Cardiac fibroblast (primary cell): ENCODE measurements at regions not wholly inside any gene's neighbourhood (a gene's known extent, or its start where the extent isn't known, plus 50 kb on each side); places are given as distances from the start of the nearest gene placed in this dataset.

Experiments
- DNase-seq, 2 donors: peaks; one replicate each; pipeline versions ENCODE4 v3.0.0 to v3.0.0-alpha.2; 2010; ENCODE audit warnings: low read depth in 2 of 2
- H3K4me3 ChIP-seq, 2 donors: replicated peaks in 1 of 2; 1 replicate in 1 of 2; 2 replicates in 1 of 2; pipeline ENCODE4 v1.5.1; 2011; ENCODE audit warnings: low read depth in 2 of 2, low read length in 2 of 2, mild to moderate bottlenecking in 2 of 2, moderate library complexity in 1 of 2
- TF ChIP-seq, protein P1 (sequence below): IDR thresholded peaks from one replicate; pipeline ENCODE4 v1.5.1; 2011; ENCODE audit warnings: low read depth, mild to moderate bottlenecking, low read length, inconsistent platforms

GRCh38 chrX:40283981-40284380, 186.2 kb upstream of the BCOR start:
- no peak for DNase-seq
- TF ChIP-seq, protein P1, sequence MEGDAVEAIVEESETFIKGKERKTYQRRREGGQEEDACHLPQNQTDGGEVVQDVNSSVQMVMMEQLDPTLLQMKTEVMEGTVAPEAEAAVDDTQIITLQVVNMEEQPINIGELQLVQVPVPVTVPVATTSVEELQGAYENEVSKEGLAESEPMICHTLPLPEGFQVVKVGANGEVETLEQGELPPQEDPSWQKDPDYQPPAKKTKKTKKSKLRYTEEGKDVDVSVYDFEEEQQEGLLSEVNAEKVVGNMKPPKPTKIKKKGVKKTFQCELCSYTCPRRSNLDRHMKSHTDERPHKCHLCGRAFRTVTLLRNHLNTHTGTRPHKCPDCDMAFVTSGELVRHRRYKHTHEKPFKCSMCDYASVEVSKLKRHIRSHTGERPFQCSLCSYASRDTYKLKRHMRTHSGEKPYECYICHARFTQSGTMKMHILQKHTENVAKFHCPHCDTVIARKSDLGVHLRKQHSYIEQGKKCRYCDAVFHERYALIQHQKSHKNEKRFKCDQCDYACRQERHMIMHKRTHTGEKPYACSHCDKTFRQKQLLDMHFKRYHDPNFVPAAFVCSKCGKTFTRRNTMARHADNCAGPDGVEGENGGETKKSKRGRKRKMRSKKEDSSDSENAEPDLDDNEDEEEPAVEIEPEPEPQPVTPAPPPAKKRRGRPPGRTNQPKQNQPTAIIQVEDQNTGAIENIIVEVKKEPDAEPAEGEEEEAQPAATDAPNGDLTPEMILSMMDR, result no peak
- H3K4me3 ChIP-seq, result no peak overlapping the region

DNA sequence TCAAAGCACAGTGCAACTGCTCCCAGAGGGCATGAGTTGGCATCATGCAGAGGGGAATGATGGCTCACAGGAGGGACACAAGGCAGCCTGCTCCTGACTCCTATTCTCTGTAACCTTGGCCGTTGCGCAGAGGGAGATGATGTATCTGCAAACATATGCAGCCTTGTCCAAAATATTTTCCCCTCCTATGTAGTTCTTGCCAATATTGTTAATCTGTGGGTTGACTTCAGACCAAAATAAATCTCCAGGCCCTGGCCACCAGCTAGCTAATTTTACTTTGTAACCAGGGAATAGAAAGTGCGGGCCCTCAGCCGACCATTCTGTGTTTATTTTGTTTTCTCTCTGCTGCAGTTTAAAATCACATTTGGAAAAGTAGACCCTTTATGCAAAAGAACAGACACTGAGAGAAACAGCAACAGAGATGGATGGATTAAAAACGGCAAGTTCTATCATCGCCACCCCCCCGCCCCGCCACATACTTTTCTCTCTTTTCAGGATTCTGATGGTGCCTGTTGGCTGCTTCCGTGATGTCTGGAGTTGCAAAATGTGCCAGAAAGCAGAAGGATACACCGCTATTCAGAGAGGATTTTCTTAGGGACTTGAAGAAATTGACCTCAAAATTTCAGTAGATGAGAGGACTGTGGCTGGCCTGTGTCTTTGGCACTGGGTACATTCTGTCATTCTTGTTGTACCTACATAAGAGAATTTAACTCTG, 185.3 kb upstream of the BCOR start:
- peak; percentile 22 to 28 for DNase-seq
- TF ChIP-seq, protein P1, result no peak
- H3K4me3 ChIP-seq, result no peak overlapping the region

GRCh38 chrX:40282348-40282747, 184.6 kb upstream of the BCOR start:
- no peak for DNase-seq
- H3K4me3 ChIP-seq, result no peak overlapping the region
- TF ChIP-seq, protein P1, result no peak

DNA sequence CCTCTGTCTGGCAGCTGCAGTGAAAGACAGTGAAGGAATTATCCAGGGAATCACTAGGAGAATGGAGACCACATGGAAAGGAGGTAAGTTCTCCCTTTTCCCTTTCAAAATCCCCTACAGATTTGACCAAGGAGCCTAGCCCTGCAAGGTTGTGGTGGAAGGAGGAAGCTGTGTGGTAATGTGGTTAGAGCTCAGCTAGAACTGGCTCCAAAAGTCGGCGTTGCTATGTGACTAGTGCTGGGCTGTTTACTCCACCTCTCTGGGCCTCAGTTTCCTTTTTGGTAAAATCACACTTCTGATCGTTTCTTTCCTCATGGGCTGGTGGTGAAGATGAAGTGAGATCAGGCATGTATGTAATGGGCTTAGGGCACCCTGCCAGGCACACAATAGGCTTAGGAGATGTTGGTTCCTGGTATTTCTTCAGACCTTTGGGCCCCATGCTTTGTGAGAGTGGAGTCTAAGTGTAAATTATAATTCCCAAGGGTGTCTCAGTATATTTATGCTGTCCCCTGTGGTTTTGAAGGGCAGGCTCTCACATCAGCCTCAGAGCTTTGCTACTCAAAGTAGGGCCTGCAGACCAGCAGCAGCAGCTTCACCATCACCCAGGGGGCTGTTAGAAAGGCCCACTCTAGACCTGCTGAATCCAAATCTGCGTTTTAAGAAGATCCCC, 183.7 kb upstream of the BCOR start:
- TF ChIP-seq, protein P1, result no peak
- H3K4me3 ChIP-seq, result no peak overlapping the region
- no peak for DNase-seq

DNA sequence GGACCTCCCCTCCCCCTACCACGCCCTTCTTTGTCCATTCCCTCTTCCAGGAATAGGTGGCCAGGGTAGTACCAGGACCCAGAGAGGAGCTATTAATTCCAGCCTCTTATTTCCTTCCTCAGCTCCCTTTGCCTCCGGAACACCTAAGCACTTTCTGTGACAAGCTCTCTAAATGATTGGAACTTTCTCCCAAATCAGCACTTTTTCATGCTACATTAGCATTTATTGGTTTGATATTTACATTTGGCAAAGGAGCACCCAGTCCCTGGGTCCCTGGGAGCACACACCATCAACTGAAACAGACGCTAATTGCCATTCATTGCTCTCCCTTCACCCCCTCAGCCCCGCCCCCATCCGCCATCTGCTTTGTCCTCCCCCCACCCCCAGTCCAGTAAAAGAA, 182.0 kb upstream of the BCOR start:
- TF ChIP-seq, protein P1, result no peak
- DNase-seq, result no peak
- no peak overlapping the region for H3K4me3 ChIP-seq

- TF ChIP-seq, protein P1, result no peak
- DNase-seq, result no peak
- no peak overlapping the region for H3K4me3 ChIP-seq
Measured at GRCh38 chrX:40279091-40279430, 181.3 kb upstream of the BCOR start.
